ENCODE measurements at regions not wholly inside any gene's neighbourhood (a gene's known extent, or its start where the extent isn't known, plus 50 kb on each side); places are given as distances from the start of the nearest gene placed in this dataset.
A peak's percentile ranks its signal among the peaks of the same experiment; 100 is the strongest.

GRCh38 chr9:89759572-89759971 is 154.8 kb downstream of the GADD45G start:
- Histone ChIP-seq H3K27ac (no peak overlapping the region), H3K27me3 (no peaks in the 10 kb centered on the region), H3K36me3 (no peaks in the 10 kb centered on the region), H3K9me3 (no peaks in the 10 kb centered on the region), H3K4me3 (no peak overlapping the region), H3K4me1 (peaks cover 0 to 13% (median 6%) of the 10 kb centered on the region in 4 donors)
- ATAC-seq (ENCODE audit: low FRiP score in 2 of 2) (no peak), DNase-seq (no peak)
- 76 to 81% methylated on average over 9 of the region's 9 CpGs for WGBS, 2 donors
- TF ChIP-seq POLR2AphosphoS5 (IDR thresholded peaks at IDR 0.05) (no peak), POLR2A (IDR thresholded peaks at IDR 0.05) (no peak), CTCF (IDR thresholded peaks at IDR 0.05) (no peak), EP300 (IDR thresholded peaks at IDR 0.05) (no peak)

GRCh38 chr9:89760123-89760522 is 155.3 kb downstream of the GADD45G start:
- H3K9me3 ChIP-seq, result no peaks in the 10 kb centered on the region
- ATAC-seq (ENCODE audit: low FRiP score in 2 of 2), result no peak
- H3K27ac ChIP-seq, result no peak overlapping the region
- H3K4me3 ChIP-seq, result no peak overlapping the region
- WGBS, 2 donors, result 95 to 97% methylated on average over 6 of the region's 6 CpGs
- no peaks in the 10 kb centered on the region for H3K27me3 ChIP-seq
- no peaks in the 10 kb centered on the region for H3K36me3 ChIP-seq
- H3K4me1 ChIP-seq, result peaks cover 0 to 13% (median 6%) of the 10 kb centered on the region in 4 donors
- TF ChIP-seq POLR2AphosphoS5 (IDR thresholded peaks at IDR 0.05), result no peak
- TF ChIP-seq POLR2A (IDR thresholded peaks at IDR 0.05), result no peak
- no peak for TF ChIP-seq CTCF (IDR thresholded peaks at IDR 0.05)
- no peak for TF ChIP-seq EP300 (IDR thresholded peaks at IDR 0.05)
- DNase-seq, result no peak

- TF ChIP-seq CTCF (IDR thresholded peaks at IDR 0.05), result no peak
- TF ChIP-seq EP300 (IDR thresholded peaks at IDR 0.05), result no peak
- no peak for TF ChIP-seq POLR2A (IDR thresholded peaks at IDR 0.05)
- no peak for TF ChIP-seq POLR2AphosphoS5 (IDR thresholded peaks at IDR 0.05)
- 93 to 97% methylated on average over 5 of the region's 5 CpGs for WGBS, 2 donors
- no peak overlapping the region for H3K27ac ChIP-seq
- no peaks in the 10 kb centered on the region for H3K9me3 ChIP-seq
- DNase-seq, result peak in 1 of 2 donors; percentile 46
- H3K4me1 ChIP-seq, result no peaks in the 10 kb centered on the region
- no peaks in the 10 kb centered on the region for H3K27me3 ChIP-seq
- H3K36me3 ChIP-seq, result no peaks in the 10 kb centered on the region
- H3K4me3 ChIP-seq, result no peak overlapping the region
- ATAC-seq (ENCODE audit: low FRiP score in 2 of 2), result no peak
These were observed 159.4 kb downstream of the GADD45G start for GRCh38 chr9:89764217-89764616.

GRCh38 chr9:89765211-89765946 is 160.6 kb downstream of the GADD45G start:
- no peaks in the 10 kb centered on the region for H3K4me1 ChIP-seq
- 86% methylated on average over 3 of the region's 3 CpGs for WGBS, 2 donors
- TF ChIP-seq POLR2AphosphoS5 (IDR thresholded peaks at IDR 0.05), result no peak
- TF ChIP-seq POLR2A (IDR thresholded peaks at IDR 0.05), result no peak
- no peak for TF ChIP-seq CTCF (IDR thresholded peaks at IDR 0.05)
- TF ChIP-seq EP300 (IDR thresholded peaks at IDR 0.05), result no peak
- ATAC-seq (ENCODE audit: low FRiP score in 2 of 2) (no peak), DNase-seq (no peak)
- no peaks in the 10 kb centered on the region for H3K9me3 ChIP-seq
- no peaks in the 10 kb centered on the region for H3K27me3 ChIP-seq
- no peak overlapping the region for H3K4me3 ChIP-seq
- no peak overlapping the region for H3K27ac ChIP-seq
- no peaks in the 10 kb centered on the region for H3K36me3 ChIP-seq

GRCh38 chr9:89766991-89767390 is 162.2 kb downstream of the GADD45G start:
- no peak for DNase-seq
- H3K4me3 ChIP-seq, result no peak overlapping the region
- no peak overlapping the region for H3K27ac ChIP-seq
- H3K9me3 ChIP-seq, result no peaks in the 10 kb centered on the region
- no peak for TF ChIP-seq CTCF (IDR thresholded peaks at IDR 0.05)
- H3K4me1 ChIP-seq, result peaks cover 0 to 6% (median 0%) of the 10 kb centered on the region in 4 donors
- no peaks in the 10 kb centered on the region for H3K36me3 ChIP-seq
- no peak for ATAC-seq (ENCODE audit: low FRiP score in 2 of 2)
- no peaks in the 10 kb centered on the region for H3K27me3 ChIP-seq

Measured in upper lobe of left lung (tissue), 6 donors.